GM20000 (cell line): ENCODE measurements at regions not wholly inside any gene's neighbourhood (a gene's known extent, or its start where the extent isn't known, plus 50 kb on each side); places are given as distances from the start of the nearest gene placed in this dataset.

ENCODE experiments used
- DNase-seq: peaks from one replicate; pipeline ENCODE4 v3.0.0; 2012; ENCODE audit warnings: low spot score
- TF ChIP-seq, protein P1 (sequence below): IDR thresholded peaks from 2 replicates; pipeline ENCODE4 v1.5.1; 2012; ENCODE audit warnings: mild to moderate bottlenecking, control low read depth; ENCODE audit errors: extremely low read depth, missing control alignments

DNA sequence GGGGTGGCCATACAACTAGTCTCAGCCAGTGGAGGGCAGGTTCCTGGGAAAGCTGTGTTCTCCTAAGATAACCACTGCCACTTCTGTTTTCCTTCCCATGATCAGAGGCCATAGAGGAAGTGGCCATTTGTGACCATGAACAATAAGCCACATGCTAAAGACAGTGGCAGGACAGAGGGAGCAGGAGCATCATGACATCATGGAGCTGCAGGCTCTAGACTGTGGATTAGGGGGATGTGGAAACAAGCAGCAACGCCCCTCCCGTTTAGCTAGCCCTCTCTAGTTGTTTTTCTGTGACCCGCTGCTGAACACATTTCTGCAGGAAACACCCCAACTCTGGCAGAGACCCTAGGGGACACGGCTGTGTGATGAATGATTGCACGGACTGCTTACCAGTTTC lies 195.0 kb upstream of the NECTIN1 start:
- TF ChIP-seq, protein P1, sequence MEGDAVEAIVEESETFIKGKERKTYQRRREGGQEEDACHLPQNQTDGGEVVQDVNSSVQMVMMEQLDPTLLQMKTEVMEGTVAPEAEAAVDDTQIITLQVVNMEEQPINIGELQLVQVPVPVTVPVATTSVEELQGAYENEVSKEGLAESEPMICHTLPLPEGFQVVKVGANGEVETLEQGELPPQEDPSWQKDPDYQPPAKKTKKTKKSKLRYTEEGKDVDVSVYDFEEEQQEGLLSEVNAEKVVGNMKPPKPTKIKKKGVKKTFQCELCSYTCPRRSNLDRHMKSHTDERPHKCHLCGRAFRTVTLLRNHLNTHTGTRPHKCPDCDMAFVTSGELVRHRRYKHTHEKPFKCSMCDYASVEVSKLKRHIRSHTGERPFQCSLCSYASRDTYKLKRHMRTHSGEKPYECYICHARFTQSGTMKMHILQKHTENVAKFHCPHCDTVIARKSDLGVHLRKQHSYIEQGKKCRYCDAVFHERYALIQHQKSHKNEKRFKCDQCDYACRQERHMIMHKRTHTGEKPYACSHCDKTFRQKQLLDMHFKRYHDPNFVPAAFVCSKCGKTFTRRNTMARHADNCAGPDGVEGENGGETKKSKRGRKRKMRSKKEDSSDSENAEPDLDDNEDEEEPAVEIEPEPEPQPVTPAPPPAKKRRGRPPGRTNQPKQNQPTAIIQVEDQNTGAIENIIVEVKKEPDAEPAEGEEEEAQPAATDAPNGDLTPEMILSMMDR = no peak
- DNase-seq = no peak

DNA sequence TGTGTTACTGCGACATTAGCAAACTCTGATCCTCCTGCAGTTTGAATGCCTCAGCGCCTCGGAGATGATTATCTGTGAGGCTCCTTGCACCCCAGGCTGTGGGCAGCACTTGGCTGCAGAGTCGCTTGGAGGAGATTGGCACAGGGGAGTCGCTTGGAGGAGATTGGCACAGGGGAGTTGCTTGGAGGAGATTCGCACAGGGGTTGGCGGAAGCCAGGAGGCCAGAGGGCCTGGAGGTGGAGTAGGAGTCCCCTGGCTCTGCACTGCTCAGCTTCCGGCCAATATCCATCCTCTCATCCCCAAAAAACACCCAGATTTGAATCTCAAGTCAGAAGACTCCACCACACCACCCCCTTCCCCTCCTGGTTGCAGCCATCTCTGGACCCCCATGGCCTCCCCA lies 192.6 kb upstream of the NECTIN1 start:
- TF ChIP-seq, protein P1 = no peak
- DNase-seq = no peak

DNA sequence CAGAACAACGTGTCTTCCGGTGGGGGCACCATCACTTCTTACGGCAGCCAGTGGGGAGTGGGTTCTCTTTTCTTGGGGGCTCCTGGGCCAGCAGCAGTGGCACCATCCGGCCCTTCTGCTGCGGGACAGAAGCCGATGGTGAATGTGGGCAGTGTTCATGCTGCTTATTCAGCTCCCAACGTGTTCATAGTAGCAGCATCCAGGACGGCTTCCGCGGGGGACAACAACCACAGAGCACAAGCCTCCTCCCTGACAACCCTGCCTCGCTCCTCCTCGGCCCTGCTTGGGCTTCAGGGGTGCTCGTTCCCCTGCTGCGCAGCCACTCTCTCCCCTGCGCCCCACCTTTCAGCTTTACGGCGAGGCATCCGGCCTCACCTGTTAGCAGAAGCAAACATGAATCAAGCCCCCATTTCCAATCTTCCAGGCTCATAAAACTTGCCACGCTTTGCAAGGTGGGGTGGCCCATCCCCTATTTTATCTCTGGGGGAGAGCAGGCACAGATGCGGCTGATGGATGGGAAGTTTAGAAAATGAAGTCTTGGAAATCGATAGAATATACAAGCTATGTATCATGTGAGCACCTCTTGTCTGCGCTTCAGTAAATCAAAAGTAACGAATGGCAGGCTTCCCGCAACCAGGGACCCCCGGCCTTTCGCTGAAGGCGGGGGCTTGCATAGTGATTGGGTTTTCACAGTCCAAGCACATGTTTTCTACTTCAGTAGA lies 191.8 kb upstream of the NECTIN1 start:
- DNase-seq = no peak
- TF ChIP-seq, protein P1 = no peak

DNA sequence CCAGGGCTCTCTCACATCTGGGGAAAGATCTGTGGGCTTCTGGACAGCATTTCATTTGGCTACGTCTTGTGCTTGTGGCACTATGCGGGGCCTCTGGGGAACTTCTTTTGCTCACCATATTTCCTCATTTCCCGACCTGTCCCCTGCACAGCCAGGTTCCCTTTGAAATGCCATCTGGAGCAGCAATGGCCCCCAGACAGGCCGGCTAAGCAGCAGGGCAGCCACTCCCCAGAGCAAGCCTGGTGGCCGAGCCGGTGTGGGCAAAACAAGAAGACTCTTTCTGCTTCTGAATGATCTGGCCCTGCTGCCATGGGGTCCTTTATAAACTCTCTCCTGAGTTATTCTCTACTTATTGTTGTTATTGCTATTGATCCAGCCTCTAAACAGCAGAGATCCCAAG lies 190.7 kb upstream of the NECTIN1 start:
- TF ChIP-seq, protein P1 = no peak
- DNase-seq = no peak

DNA sequence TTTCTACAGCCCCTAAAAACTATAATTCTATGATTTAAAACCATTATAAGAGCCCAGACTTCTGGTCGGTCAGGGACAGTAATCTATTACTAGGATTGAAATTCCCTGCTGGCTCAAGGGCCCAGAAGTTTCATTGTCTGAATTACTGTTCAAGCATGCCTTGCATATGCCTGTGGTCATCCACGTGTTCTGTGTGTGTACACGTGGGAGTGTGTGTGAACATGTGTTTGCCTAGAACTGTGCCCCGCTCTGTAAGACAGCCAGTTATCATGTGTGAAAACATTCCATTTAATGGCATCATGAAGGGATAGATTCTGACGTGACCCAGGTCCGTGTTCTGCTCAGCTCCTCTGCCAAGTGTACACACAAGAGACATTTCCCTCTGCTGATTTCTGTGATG lies 189.3 kb upstream of the NECTIN1 start:
- no peak for DNase-seq
- TF ChIP-seq, protein P1 = no peak

DNA sequence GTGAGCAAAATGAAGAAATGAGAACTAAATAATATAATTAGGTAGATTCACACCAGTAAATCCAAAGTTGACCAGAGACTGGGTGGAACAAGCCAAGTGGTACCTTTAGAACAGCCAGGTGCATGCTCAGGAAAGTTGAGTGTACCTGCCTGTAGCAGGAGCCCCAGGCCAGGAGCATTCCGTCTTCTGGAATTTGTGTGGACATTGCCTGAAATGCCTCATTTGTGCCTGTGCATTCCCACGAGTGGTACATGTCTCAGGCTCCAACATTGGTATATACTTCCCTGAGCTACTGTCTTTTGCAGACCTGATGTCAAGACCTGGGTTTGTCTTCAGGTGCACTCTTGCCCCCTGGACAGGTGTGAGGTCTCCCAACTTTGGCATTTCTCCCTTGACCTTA lies 187.6 kb upstream of the NECTIN1 start:
- DNase-seq = no peak
- TF ChIP-seq, protein P1 = no peak

DNA sequence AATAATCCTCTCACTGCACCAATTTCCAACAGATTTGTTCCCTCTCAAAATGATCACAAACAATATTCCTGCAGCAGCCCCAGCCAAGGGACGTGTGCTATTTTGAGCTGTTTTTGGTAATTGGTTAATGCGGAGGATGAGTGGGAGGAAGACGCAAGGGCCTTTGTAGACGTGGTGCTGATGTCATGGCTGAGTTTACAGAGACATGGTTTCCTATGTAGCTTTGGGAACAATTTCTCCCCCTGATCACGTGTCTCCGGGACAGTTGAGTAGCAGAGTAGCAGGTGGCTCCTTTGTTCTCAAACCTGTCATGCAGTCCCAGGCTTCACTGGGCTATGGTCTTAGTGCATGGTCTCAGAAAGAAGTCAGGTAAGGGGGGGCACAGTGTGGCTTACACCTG lies 183.2 kb upstream of the NECTIN1 start:
- TF ChIP-seq, protein P1 = no peak
- DNase-seq = no peak
